ENCODE measurements at regions not wholly inside any gene's neighbourhood (a gene's known extent, or its start where the extent isn't known, plus 50 kb on each side); places are given as distances from the start of the nearest gene placed in this dataset.
"Not testable (repeated sequence)": the region's sequence is repeated elsewhere in the genome, so short reads cannot be mapped to it uniquely, and the experiment has no call there.

- not testable (repeated sequence) for TF ChIP-seq CTCF (tag by site-specific recombination; IDR thresholded peaks at IDR 0.05); ZBTB20 (tag by site-specific recombination; IDR thresholded peaks at IDR 0.05); ATF2 (tag by site-specific recombination; IDR thresholded peaks at IDR 0.05; ENCODE audit: low read depth); REPIN1 (tag by site-specific recombination; IDR thresholded peaks at IDR 0.05; ENCODE audit: low read depth); ZNF292 (tag by site-specific recombination; IDR thresholded peaks at IDR 0.05; ENCODE audit: borderline replicate concordance, low read depth); ZNF76 (tag by site-specific recombination; IDR thresholded peaks at IDR 0.05; ENCODE audit: borderline replicate concordance, low read depth)
- TF ChIP-seq, protein P1, sequence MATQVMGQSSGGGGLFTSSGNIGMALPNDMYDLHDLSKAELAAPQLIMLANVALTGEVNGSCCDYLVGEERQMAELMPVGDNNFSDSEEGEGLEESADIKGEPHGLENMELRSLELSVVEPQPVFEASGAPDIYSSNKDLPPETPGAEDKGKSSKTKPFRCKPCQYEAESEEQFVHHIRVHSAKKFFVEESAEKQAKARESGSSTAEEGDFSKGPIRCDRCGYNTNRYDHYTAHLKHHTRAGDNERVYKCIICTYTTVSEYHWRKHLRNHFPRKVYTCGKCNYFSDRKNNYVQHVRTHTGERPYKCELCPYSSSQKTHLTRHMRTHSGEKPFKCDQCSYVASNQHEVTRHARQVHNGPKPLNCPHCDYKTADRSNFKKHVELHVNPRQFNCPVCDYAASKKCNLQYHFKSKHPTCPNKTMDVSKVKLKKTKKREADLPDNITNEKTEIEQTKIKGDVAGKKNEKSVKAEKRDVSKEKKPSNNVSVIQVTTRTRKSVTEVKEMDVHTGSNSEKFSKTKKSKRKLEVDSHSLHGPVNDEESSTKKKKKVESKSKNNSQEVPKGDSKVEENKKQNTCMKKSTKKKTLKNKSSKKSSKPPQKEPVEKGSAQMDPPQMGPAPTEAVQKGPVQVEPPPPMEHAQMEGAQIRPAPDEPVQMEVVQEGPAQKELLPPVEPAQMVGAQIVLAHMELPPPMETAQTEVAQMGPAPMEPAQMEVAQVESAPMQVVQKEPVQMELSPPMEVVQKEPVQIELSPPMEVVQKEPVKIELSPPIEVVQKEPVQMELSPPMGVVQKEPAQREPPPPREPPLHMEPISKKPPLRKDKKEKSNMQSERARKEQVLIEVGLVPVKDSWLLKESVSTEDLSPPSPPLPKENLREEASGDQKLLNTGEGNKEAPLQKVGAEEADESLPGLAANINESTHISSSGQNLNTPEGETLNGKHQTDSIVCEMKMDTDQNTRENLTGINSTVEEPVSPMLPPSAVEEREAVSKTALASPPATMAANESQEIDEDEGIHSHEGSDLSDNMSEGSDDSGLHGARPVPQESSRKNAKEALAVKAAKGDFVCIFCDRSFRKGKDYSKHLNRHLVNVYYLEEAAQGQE (tag by site-specific recombination; IDR thresholded peaks at IDR 0.05) = not testable (repeated sequence)
These were observed 207.2 kb downstream of the NPIPA7 start for GRCh38 chr16:16586073-16586651.

Data from HEK293 (cell line).